OCI-LY7 (cell line): ENCODE measurements at regions not wholly inside any gene's neighbourhood (a gene's known extent, or its start where the extent isn't known, plus 50 kb on each side); places are given as distances from the start of the nearest gene placed in this dataset.

ENCODE experiments used
- BruUV-seq: library from RNA; stranded (reverse); fragments of 400-500 nt; replicated peaks from 2 replicates; lab custom pipeline; 2021; lab: Mats Ljungman, UMichigan
- CTCF ChIA-PET: fragments of 300-600 bp; sonication (Branson Sonifier 250); formaldehyde crosslinking; loops from one replicate; lab custom pipeline; 2022; ENCODE audit warnings: antibody characterized with exemption; ENCODE audit not compliant: unreplicated experiment; lab: Charles Lee
- POLR2A ChIA-PET: fragments of 300-600 bp; sonication (Branson Sonifier 250); formaldehyde crosslinking; loops from one replicate; lab custom pipeline; 2022; ENCODE audit warnings: antibody characterized with exemption; lab: Charles Lee
- DNase-seq: peaks from one replicate; pipeline ENCODE4 v3.0.0-alpha.2; 2015; ENCODE audit warnings: low spot score
- H2AFZ ChIP-seq: fragments of 200-600 bp; sonication (generic), shearing (Covaris generic); 2 replicates; pipeline ENCODE4 v1.6.1; 2014; ENCODE audit warnings: mild to moderate bottlenecking, antibody characterized with exemption, low read length, moderate library complexity
- H3K27ac ChIP-seq: fragments of 200-600 bp; sonication (generic); 2 replicates; pipeline ENCODE4 v1.5.1; 2014; ENCODE audit warnings: mixed run types, low read depth, mild to moderate bottlenecking, moderate library complexity, low read length, inconsistent platforms; ENCODE audit not compliant: poor library complexity, severe bottlenecking
- H3K36me3 ChIP-seq: fragments of 200-600 bp; sonication (generic); 2 replicates; pipeline ENCODE4 v1.6.1; 2014; ENCODE audit warnings: mild to moderate bottlenecking, antibody characterized with exemption, low read length, moderate library complexity, mixed read lengths; ENCODE audit not compliant: insufficient read depth
- H3K4me1 ChIP-seq: fragments of 200-600 bp; sonication (generic); 2 replicates; pipeline ENCODE4 v1.5.1; 2014; ENCODE audit warnings: mild to moderate bottlenecking, low read length; ENCODE audit not compliant: insufficient read depth, poor library complexity, severe bottlenecking
- H3K4me2 ChIP-seq: fragments of 200-600 bp; sonication (generic); 2 replicates; pipeline ENCODE4 v1.6.1; 2014; ENCODE audit warnings: mild to moderate bottlenecking, low read length
- H3K4me3 ChIP-seq: fragments of 200-600 bp; sonication (generic); 2 replicates; pipeline ENCODE4 v1.5.1; 2014; ENCODE audit warnings: mild to moderate bottlenecking, low read depth, low read length; ENCODE audit not compliant: poor library complexity, severe bottlenecking
- H3K79me2 ChIP-seq: fragments of 200-600 bp; sonication (generic); 2 replicates; pipeline ENCODE4 v1.6.1; 2016; ENCODE audit warnings: low read depth, mild to moderate bottlenecking, low read length, moderate library complexity, mixed read lengths; ENCODE audit not compliant: insufficient read depth
- H3K9me2 ChIP-seq: fragments of 200-600 bp; sonication (generic); 2 replicates; pipeline ENCODE4 v1.6.1; 2016; ENCODE audit warnings: mild to moderate bottlenecking, low read length, mixed read lengths; ENCODE audit not compliant: insufficient read depth
- H3K9me3 ChIP-seq: fragments of 200-600 bp; sonication (generic); 2 replicates; pipeline ENCODE4 v1.6.1; 2014; ENCODE audit warnings: mild to moderate bottlenecking, mixed run types, low read length, mixed read lengths
- H4K20me1 ChIP-seq: fragments of 200-600 bp; sonication (generic); 2 replicates; pipeline ENCODE4 v1.6.1; 2014; ENCODE audit warnings: mild to moderate bottlenecking, antibody characterized with exemption, low read length, moderate library complexity, mixed read lengths; ENCODE audit not compliant: insufficient read depth
- CTCF ChIP-seq: fragments of 200-600 bp; sonication (generic); conservative IDR thresholded peaks from 2 replicates; pipeline ENCODE4 v1.5.1; 2014; ENCODE audit warnings: mild to moderate bottlenecking, antibody characterized with exemption, low read length, moderate library complexity, mixed read lengths
- EZH2phosphoT487 ChIP-seq: fragments of 200-600 bp; sonication (generic); IDR thresholded peaks from 2 replicates; pipeline ENCODE4 v1.6.1; 2018; ENCODE audit warnings: low read depth, borderline replicate concordance, mild to moderate bottlenecking, mixed run types, antibody characterized with exemption, low read length, moderate library complexity, mixed read lengths
- intact Hi-C: fragments of 100-400 bp; cut with micrococcal nuclease; formaldehyde crosslinking; loops from one replicate; pipeline ENCODE4 v1.10.0; 2022; ENCODE audit not compliant: unreplicated experiment

GRCh38 chr20:8943631-8944030, 125.3 kb upstream of the PLCB4 start:
- DNase-seq: no peak
- H3K36me3 ChIP-seq: no peaks in the 10 kb centered on the region
- no peaks in the 10 kb centered on the region for H3K9me2 ChIP-seq
- ChIA-PET CTCF (no interaction called here), POLR2A (interaction anchor here (0.6 kb wide), 1 partner anchor 579 kb away, joined by 4 read pairs; no protein-coding TSS in a partner anchor)
- no peak overlapping the region for H2AFZ ChIP-seq
- H4K20me1 ChIP-seq: no peaks in the 10 kb centered on the region
- no TSS peak for BruUV-seq
- no peaks in the 10 kb centered on the region for H3K79me2 ChIP-seq
- no peak overlapping the region for H3K4me2 ChIP-seq
- H3K27ac ChIP-seq: no peak overlapping the region
- H3K4me1 ChIP-seq: no peaks in the 10 kb centered on the region
- H3K4me3 ChIP-seq: no peak overlapping the region
- intact Hi-C loops: no loop called here
- TF ChIP-seq EZH2phosphoT487: no peak
- TF ChIP-seq CTCF: no peak
- H3K9me3 ChIP-seq: no peaks in the 10 kb centered on the region

GRCh38 chr20:8946036-8946940, 122.6 kb upstream of the PLCB4 start:
- Histone ChIP-seq H3K9me3 (no peaks in the 10 kb centered on the region), H3K4me2 (no peak overlapping the region), H4K20me1 (no peaks in the 10 kb centered on the region), H3K27ac (no peak overlapping the region), H3K36me3 (no peaks in the 10 kb centered on the region), H2AFZ (no peak overlapping the region), H3K9me2 (no peaks in the 10 kb centered on the region), H3K79me2 (no peaks in the 10 kb centered on the region), H3K4me3 (no peak overlapping the region), H3K4me1 (no peaks in the 10 kb centered on the region)
- intact Hi-C loops: no loop called here
- no TSS peak for BruUV-seq
- DNase-seq: no peak
- CTCF ChIA-PET: no interaction called here
- POLR2A ChIA-PET: no interaction called here
- TF ChIP-seq EZH2phosphoT487 (no peak), CTCF (no peak)

GRCh38 chr20:8948442-8949020, 120.4 kb upstream of the PLCB4 start:
- H3K79me2 ChIP-seq: no peaks in the 10 kb centered on the region
- intact Hi-C loops: no loop called here
- DNase-seq: no peak
- no peaks in the 10 kb centered on the region for H4K20me1 ChIP-seq
- no peak overlapping the region for H2AFZ ChIP-seq
- no peak overlapping the region for H3K4me2 ChIP-seq
- no peaks in the 10 kb centered on the region for H3K9me2 ChIP-seq
- H3K36me3 ChIP-seq: no peaks in the 10 kb centered on the region
- H3K27ac ChIP-seq: no peak overlapping the region
- H3K4me1 ChIP-seq: no peaks in the 10 kb centered on the region
- TF ChIP-seq EZH2phosphoT487 (no peak), CTCF (no peak)
- POLR2A ChIA-PET: no interaction called here
- H3K4me3 ChIP-seq: no peak overlapping the region
- BruUV-seq: no TSS peak
- CTCF ChIA-PET: no interaction called here
- no peaks in the 10 kb centered on the region for H3K9me3 ChIP-seq
